ENCODE measurements at regions not wholly inside any gene's neighbourhood (a gene's known extent, or its start where the extent isn't known, plus 50 kb on each side); places are given as distances from the start of the nearest gene placed in this dataset.

DNA sequence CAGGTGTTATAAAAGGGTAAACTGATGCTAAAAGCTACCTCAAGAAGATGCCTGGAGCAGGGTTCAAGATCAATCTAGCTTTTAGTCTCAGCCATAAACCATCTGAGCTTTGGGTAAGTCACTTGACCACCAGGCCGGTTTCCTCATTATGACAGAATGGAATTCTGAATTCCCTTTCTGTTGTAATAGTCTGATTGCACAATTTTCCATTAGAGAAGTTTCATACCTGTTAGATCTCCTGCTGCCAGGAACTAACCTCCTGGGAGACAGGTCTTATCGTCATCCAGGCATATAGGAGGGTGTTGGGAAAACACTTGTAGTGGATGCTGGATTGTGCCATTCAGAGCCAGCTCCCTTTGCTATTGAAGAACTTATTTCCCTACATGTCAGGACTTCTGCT lies 272.5 kb downstream of the TDRD15 start:
- TF ChIP-seq, protein P1, sequence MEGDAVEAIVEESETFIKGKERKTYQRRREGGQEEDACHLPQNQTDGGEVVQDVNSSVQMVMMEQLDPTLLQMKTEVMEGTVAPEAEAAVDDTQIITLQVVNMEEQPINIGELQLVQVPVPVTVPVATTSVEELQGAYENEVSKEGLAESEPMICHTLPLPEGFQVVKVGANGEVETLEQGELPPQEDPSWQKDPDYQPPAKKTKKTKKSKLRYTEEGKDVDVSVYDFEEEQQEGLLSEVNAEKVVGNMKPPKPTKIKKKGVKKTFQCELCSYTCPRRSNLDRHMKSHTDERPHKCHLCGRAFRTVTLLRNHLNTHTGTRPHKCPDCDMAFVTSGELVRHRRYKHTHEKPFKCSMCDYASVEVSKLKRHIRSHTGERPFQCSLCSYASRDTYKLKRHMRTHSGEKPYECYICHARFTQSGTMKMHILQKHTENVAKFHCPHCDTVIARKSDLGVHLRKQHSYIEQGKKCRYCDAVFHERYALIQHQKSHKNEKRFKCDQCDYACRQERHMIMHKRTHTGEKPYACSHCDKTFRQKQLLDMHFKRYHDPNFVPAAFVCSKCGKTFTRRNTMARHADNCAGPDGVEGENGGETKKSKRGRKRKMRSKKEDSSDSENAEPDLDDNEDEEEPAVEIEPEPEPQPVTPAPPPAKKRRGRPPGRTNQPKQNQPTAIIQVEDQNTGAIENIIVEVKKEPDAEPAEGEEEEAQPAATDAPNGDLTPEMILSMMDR (conservative IDR thresholded peaks at IDR 0.05; ENCODE audit: low read depth, low read length): no peak
- TF ChIP-seq POLR2A (IDR thresholded peaks at IDR 0.05; ENCODE audit: low read depth, low read length) (no peak), CEBPB (IDR thresholded peaks at IDR 0.05; ENCODE audit: low read depth, low read length) (peak; percentile 53), SMC3 (IDR thresholded peaks at IDR 0.05; ENCODE audit: low read depth, low read length) (no peak), CHD1 (IDR thresholded peaks at IDR 0.05; ENCODE audit: low read depth, low read length) (no peak), RFX5 (IDR thresholded peaks at IDR 0.05; ENCODE audit: low read depth, low read length) (no peak), BHLHE40 (IDR thresholded peaks at IDR 0.05; ENCODE audit: low read depth, low read length) (no peak)

All from IMR-90 (cell line).